Fibroblast of skin of abdomen (primary cell): ENCODE measurements at regions not wholly inside any gene's neighbourhood (a gene's known extent, or its start where the extent isn't known, plus 50 kb on each side); places are given as distances from the start of the nearest gene placed in this dataset.

Experiments
- DNase-seq: peaks from one replicate; pipeline ENCODE4 v3.0.0-alpha.2; 2013

DNA sequence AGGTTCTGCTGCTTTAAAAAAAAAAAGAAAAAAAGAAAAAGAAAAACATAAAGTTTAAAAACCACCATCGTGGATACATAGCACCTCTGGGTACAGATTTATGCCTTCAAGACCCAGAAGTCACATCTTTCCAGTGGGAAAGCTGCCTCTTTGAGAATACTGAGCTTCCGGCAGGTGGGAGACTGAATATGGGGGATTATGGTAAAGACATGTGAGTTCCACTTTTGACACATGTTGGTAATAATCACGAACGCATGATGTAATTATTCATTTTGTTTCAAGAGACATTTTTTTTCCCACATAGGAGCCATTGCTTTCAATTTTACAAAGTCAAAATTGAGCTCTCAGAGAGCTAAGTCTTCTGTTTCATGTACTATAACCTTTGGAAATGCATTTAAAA lies 229.7 kb upstream of the CDH5 start:
- no peak for DNase-seq

DNA sequence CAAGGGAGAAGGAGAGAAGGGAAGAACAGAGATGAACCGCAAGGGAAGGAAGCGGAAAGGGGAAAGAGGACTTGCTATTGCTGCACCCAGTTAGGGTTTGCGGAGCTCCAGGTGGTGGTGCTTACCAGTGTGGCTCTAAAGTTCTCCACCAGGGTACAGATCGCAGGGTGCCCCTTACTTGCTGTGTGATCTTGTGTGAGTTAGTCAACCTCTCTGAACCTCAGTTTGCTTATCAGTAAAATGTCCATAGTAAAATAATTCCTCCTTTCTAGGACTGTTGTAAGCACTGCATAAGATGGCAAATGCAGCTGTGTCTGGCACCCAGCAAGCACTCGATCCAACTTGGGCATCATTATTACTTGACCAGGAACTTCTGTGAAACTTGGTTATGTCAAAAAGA lies 230.7 kb upstream of the CDH5 start:
- no peak for DNase-seq

DNA sequence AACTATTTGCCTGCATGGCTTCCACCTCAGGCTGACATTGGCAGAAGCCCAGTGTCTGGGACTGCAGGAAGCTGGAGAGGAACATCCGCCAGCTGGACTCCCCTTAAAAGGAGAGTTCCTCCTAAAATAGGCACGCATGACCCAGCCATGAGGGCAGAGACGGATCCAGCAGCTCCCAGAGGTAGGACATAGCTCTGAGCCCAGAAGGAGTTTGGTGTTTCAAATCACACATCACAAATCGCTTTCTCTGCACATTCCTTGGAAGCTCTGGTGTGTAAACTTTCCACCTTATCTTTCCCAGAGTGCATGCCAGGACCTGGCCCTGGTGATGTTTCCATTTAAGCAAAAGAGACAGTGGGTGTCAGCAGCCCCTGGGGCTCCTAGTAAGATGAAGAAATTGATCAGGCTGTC lies 231.1 kb upstream of the CDH5 start:
- peak; percentile 42 for DNase-seq

DNA sequence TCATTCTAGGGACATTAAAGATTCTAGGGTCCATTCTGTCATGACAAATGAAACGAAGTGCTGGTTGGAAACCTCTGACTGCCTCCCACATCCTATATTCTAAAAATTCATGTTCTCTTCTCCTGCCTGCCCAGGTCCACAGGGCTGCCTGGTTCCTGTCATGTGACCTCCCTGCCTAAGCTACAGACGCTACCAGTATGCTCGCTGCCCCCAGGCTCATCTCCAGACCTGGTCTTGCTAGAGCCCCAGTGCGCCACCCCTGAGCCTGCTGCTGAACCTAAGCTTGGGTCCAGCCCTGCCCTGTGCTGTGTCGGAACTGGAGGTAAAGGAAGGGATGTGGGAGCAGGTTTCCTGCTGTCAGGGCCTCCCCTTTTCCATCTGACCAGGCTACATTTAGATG lies 231.6 kb upstream of the CDH5 start:
- no peak for DNase-seq

DNA sequence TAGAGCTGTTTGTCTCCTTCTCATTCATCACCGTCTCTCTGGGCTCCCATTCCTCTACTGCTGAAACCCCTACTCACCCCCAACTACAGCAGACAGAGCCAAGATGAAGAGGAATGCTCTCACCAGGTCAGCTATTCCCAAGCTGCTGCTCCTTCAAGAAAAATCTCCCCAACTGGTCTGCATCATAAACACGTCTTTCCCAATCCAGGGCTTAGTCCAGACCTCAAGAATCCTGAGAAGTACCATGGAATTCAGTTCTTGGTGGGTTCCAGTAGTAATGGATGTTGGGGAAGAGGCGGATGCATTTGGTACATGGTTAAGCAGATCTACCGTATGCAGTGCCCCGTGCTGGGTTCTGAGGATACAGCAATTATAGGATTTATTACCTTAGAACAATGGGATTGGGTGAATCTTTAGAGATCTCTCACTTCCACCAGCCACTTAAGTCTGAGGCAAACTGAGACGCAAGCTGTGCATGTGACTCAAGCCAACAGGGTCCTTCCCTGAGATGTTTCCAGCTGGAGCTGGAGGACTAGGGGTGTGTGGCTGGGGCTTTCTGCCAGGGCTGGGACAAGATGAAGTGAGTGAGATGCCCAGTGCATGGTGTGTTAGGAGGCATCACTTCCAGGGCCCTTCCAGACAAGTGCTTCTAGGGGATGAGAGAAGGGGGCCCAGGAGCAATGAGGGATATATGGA lies 232.7 kb upstream of the CDH5 start:
- peak; percentile 86 for DNase-seq

DNA sequence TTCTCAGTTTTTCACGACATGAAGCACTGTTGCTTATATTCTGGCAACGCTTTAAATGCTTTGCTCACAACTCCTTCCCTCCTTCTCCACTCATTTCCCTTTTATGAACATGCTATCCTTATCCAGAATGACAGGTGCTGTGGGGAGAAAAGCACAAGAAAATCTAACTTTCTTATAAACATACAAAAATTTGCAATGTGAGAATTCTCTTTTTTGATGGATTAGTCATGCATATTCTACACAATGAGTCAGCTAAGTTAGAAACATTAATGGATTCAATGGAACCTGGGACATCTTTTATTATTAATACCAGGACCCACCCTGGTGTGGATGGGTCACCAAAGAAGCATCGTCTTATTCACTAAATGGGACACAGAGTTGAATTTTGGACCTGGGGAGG lies 234.6 kb upstream of the CDH5 start:
- DNase-seq = peak; percentile 63

DNA sequence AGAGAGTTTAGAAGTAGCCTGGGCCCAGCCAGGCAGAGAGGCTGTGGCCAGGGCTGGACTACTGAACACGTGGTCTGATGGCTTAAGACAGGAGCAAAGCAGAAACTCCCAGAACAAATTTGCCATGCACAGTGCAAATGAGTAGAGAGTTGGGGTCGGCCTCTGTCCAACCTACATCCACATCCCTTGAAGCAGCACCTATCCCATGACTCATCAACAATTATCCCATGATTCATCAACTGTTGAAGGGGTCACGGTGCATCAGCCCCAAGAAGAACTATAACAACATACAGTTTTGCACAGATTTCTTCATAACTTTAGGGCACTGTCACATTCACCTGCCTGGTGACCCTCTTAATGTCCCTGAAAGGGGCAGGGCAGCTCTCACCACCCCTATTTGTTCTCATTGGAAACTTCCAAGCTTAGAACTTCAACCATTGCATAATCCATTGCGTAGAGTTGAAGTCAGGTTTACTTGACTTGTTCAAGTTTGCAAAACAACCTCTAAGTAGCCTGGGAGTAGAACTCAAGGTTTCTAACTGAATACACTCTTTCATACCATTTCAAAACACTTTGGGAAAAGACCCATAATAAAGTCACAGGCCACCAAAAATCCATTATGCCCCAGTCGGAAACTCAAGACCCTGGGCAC lies 235.2 kb upstream of the CDH5 start:
- peak; percentile 60 for DNase-seq

DNA sequence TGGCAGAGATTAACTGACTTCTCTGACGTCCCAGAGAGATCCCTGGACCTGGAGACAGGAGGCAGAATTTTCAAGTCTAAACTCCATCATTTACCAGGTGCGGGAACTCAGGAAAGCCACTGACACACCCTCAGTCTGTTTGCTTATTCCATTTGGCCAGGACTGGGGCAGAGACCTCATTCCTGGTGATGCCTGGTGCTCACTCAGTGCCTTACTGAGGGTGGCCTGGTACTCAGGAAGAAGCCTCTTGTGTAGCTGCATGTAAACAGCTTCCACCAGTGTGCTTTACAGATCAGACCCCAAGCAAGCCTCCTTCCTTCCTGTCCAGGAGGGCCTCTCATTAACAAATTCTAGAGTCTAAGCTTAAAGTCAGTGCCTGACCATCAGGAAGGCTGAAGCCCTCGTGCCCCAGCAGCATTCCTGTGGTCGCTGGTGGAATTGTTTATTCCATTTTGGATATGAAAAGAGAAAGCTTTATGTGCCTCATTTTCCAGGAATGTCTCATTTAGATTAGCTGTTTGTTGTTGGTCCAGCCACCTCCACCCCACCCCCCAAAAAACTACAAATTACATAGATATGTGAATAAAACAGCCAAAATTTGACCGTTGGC lies 236.1 kb upstream of the CDH5 start:
- DNase-seq = peak; percentile 68

DNA sequence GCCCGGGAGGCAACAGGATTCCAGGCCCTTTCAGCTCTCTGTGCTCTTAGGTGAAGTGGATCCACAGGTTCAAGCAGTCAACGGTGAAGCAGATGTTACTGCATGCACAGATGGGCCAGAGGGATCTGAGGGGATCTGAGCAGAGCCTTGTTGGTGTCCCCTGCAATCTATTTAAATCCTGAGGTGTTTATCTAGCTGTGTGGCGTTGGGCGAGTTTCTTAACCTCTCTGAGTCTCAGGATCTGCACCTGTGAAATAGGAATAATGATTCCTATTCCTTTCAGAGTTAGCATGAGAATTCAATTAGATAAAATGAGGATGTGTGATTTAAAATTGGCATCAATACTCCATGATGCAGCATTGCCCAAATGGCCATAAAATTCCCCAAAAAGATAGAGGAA lies 237.3 kb upstream of the CDH5 start:
- DNase-seq = no peak

DNA sequence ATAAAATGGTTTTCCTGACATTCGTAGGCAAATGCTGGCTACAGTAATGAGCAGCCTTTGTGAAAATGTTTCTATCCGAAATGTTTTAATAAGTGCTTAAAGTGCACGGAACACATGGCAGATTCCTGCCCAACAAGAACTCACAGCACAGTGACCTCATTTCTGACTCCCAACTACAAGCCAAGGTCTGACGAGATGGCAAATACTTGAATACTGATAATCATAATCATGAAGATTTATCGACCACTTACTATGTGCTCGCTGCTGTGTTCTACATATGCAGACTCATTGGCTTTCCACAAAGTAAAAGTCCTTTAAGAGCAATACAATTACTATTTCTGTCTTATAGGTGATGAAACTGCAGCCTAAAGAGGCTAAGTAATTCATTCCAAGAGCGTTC lies 238.1 kb upstream of the CDH5 start:
- DNase-seq = peak; percentile 57

DNA sequence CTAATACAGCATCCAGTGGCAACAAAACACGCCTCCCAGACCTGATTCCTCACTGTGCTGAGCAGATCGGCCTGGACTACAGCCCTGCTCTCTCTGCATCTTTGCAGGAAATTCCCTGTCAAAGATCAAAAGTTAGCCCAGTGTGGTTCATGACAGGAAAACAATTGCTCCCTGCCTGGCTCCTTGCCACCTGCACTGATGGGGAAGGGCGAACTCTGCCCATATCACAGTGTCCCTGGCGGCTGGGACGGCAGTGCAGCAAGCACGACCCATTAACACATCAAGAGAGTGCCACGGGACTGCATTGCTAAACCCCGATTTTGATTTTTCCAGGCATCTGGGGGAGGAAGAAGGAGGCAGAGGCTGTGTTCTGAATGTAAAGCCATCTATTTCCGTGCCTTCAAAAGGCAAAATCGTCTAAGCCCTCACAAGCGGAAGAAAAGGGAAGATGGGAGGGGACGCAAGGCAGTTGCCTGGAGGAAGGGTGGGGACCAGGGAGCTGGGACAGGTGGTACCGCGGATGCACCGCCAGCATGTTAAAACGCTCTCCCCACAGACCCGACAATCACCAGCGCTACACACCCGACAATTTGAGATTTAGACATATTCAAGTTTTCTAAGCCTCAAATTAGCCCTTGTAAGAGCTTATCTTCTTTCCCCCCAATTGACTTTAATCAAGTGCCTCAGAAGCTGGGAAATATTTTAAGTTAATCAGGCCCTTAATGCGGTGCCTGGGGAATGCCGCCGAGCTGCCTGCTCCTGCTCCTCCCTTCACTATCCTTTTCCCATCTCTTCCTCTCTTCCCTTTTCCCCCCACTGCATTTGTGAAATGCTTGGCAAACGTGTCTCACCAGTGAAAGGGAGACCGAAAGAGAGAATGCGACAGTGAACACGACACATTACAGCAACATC lies 238.8 kb upstream of the CDH5 start:
- DNase-seq = no peak

DNA sequence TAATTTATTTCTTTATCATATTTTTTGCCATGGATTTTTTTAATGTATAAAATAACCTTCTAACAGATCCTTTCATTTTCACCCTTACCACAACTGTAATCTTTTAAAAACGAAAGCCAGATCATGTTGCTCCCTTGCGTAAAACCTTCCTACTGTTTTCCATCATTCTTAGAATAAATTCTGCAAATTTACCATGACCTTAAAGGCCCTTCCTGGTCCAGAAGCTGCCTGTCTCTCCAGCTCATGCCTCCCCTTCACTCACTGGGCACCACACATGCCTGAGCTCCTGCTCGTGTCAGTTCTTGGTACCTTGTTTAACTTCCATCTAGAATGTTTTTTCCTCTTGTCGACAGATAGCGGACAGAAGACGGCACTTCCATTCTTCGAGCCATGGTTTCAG lies 245.0 kb upstream of the CDH5 start:
- DNase-seq = peak; percentile 27

DNA sequence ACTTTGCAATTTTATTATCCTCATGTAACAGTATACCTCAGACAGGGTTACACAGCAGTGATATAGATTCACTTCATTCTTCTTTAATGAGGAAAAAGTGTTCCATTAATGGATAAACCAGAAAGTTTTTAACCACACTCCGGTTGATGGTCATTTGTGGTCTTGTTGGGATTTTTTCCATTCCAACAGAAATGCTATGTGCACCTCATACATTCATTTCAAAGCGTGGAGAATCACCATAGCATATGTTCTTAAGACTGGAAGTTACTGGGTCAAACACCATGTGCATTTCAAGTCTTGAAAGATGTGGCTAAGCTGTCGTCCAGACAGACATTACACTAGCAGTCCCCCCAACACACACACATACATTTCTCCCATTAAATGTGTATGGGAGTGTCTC lies 245.8 kb upstream of the CDH5 start:
- DNase-seq = peak; percentile 96

DNA sequence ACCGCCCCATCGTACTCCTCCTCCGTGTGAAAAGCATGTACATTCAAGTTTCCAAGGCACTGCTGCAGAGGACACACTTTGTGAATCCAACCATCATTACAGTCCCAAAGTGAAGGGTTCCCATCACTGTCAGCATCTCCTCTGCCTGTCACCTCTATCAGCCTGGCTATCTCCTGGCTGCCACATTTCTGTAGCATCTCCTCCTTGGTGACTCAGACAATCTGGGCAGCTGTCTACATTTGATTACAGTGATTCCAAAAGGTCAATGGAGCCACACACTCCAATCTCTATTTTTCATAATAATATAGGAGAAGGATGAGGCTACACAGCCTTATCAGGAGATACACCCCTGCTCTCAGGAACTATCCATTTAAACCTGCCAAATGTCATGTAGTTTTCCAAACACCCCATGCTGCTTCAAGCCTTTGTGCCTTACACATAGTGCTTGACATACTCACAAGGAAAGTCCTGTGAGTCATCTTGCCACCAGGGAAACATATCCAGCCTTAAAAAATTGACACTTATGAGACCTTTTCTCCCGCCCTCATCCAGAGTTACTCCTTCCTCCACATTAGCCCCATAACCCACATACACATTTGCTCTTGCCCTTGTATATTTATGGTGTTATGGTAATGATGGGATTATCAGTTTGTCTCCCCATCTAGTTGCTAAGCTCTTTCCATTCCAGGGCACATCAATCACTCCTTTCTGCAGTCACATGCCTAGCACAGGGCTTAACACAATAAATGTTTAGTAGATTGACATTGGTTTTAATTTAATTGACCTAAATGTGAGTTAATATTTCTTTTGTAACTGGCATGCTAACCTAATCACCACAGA lies 250.1 kb upstream of the CDH5 start:
- peak; percentile 71 for DNase-seq

DNA sequence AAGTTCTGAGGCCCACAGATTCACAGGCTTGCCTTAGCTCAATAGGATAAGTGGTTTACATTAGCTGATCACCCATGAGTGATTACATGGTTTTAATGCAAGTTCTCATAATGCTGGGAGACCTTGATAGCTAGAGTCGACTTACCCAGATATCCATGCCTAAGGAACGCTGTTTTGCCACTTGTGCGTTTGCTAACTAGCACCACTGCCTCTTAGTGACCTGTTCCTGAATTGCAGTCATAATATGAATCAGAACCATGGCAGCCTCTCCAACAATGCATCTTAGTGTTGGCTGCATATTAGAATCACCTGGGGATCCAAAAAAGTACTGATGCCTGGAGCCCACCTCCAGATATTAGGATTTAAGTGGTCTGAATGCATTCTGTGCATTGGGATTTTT lies 251.1 kb upstream of the CDH5 start:
- no peak for DNase-seq

DNA sequence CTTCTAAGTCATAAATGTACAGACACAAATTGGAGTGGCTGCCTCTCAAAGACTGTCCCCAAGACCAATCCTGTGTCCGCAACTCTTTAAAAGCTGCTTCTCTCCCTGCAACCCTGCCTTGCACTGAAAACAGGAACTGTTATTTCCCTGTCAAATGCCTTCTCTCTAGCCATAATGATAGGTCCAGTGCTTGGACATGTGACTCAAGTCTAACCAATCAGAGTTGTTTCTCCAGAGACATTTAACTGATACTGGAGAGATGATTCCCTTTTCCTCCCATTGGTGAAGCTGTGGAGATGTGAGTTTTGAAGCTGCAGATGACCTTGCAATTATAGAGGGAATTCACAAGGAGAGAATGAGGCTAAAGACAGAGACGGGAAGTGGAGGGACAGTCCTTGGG lies 253.3 kb upstream of the CDH5 start:
- DNase-seq = no peak

DNA sequence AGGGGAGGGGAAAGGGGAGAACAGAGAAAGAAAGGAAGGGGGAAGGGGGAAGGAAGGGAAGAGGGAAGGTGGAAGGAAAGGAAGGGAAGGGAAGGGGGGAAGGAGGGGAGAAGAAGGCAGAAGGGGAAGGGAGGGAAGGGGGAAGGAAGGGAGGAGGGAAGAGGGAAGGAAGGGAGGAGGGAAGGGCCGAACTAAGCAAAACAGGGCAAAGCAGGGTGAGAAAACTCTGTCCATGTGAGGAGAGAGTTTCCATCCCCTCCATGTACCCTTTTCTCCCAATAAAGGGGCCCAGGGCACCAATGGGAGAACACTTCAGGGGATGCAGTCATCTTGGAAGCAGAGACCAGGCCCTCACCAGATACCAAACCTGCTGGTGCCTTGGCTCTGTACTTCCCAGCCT lies 256.8 kb upstream of the CDH5 start:
- no peak for DNase-seq

DNA sequence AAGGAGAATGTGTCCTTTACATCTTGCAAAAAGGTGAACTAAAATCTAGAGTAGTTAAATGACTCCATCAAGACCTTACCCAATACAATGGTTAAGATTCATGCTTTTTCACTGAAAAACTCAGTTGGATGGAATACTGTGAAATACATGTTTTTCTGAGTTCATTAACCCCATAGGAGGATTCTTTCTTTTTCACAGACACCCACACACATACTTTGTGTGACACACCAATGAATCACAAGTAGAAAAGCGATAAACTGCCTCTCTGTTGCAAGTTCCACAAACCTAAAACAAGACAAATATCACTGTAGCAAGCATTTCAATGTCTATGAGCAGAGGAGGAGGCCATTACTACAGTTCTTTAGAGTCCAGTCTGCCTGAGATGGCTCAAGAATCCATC lies 258.8 kb upstream of the CDH5 start:
- DNase-seq = peak; percentile 92

DNA sequence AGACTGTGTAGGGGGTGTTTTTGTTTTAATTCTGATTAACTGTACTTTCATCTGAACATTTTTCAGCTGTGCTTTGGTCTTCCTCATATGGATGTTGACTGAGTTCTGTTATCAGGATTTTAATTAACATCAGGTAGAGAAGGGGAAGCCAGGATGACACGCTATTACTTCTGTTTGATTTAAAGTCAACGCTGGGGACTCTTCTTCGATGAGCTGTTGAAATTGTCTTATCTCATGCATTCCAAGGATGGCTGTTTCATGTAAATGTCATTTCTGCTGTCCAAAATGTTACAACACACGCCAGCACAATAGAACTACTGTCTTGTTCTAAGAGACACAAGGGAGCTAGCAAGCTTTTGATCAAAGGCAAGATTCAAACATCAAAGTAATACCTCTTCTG lies 263.3 kb upstream of the CDH5 start:
- peak; percentile 74 for DNase-seq

DNA sequence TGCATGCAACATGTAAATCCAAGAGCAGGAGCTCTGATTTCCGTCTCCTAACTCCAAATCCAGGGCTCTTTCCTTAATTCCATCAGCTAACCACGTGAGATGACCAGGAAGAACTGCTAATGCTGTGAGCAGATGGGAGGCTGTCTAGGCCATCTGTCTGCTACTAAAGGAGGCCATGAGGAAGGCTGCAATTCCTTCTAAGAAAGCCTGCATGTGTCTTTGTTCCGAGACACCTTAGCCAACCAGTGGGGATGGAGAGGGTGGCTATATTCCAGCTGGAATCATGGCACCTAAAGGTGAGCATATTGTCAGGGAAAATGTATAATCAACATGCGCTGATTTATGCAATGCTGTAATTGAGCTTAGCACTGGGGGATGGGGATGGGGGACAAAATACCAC lies 267.2 kb upstream of the CDH5 start:
- DNase-seq = no peak

DNA sequence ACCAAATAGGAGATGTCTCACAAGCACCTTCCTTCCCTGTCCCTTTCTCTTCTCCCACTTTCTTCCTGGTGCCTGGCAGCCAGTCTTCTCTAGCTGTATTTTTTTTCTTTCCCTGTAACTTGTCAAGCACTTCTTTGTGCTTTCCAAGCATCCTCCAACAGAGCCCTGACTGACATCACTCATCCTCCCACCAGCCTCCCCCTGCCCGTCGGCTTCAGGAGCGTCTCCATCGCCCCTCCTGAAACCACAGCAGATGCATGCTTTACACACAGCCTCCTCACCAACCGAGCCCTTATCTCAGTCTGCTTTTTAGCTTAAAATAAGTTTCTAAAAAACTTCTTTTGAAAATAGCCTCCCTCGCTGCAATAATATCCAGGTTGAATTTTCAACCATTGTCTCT lies 268.7 kb upstream of the CDH5 start:
- DNase-seq = no peak

DNA sequence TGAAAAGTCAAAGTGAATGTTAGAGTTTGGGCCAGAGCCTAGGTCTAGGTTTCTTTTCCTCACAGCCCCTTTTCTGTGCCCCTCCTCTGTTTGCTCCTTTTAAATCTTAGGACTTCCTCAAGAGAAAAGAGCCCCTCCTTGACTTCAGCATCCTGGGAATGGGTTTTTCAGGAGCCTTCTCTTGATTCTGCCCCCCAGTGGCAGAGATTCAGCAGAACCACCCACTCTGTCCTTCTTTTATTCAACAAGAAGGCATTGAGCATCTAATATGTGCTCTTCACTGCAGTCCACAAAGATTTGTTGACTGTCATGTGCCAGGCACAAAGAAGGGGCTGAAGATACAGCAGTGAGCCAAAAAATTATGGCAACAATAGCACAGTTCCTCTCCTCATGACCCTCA lies 270.8 kb upstream of the CDH5 start:
- DNase-seq = no peak
